Keratinocyte (primary cell): ENCODE measurements at regions not wholly inside any gene's neighbourhood (a gene's known extent, or its start where the extent isn't known, plus 50 kb on each side); places are given as distances from the start of the nearest gene placed in this dataset.

Source experiments
- DNase-seq: peaks from one replicate; pipeline ENCODE4 v3.0.0-alpha.2; 2011; ENCODE audit warnings: low read depth, missing footprints, low spot score
- FAIRE-seq: peaks from 2 replicates; lab custom pipeline; 2011; peaks lifted over from hg19 to GRCh38; lab: Jason Lieb, UNC
- H2AFZ ChIP-seq: 2 replicates; pipeline ENCODE4 v1.6.0; 2012; ENCODE audit warnings: low read length, control low read depth, inconsistent platforms; ENCODE audit not compliant: control insufficient read depth
- H3K27ac ChIP-seq: 2 replicates; pipeline ENCODE4 v1.5.1; 2011; ENCODE audit warnings: low read length; ENCODE audit not compliant: control insufficient read depth, insufficient read depth
- H3K27me3 ChIP-seq: 3 replicates; pipeline ENCODE4 v1.6.0; 2011; ENCODE audit warnings: low read length; ENCODE audit not compliant: control insufficient read depth, insufficient read depth; ENCODE audit errors: extremely low read depth
- H3K36me3 ChIP-seq, 2 experiments: 2 replicates in 1 of 2; 3 replicates in 1 of 2; pipeline ENCODE4 v1.5.1; 2011; ENCODE audit warnings: low read length in 2 of 2, mild to moderate bottlenecking in 1 of 2; ENCODE audit not compliant: control insufficient read depth in 2 of 2, insufficient read depth in 2 of 2; ENCODE audit errors: extremely low read depth in 1 of 2
- H3K4me1 ChIP-seq: 3 replicates; pipeline ENCODE4 v1.5.1; 2011; ENCODE audit warnings: low read length; ENCODE audit not compliant: control insufficient read depth, insufficient read depth; ENCODE audit errors: extremely low read depth
- H3K4me2 ChIP-seq: 3 replicates; pipeline ENCODE4 v1.6.0; 2011; ENCODE audit warnings: low read depth, low read length; ENCODE audit not compliant: control insufficient read depth, insufficient read depth; ENCODE audit errors: extremely low read depth
- H3K4me3 ChIP-seq, 3 experiments: fragments of 200-600 bp in 1 of 3; sonication (generic) in 1 of 3; 2 replicates in 2 of 3; 3 replicates in 1 of 3; pipeline ENCODE4 v1.5.1; 2011 to 2016; ENCODE audit warnings: low read length in 3 of 3, mild to moderate bottlenecking in 3 of 3, control low read depth in 2 of 3, inconsistent platforms in 1 of 3, low read depth in 1 of 3, mixed read lengths in 1 of 3, mixed run types in 1 of 3, moderate library complexity in 1 of 3; ENCODE audit not compliant: control insufficient read depth in 2 of 3, insufficient read depth in 2 of 3; ENCODE audit errors: extremely low read depth in 1 of 3
- H3K79me2 ChIP-seq: 2 replicates; pipeline ENCODE4 v1.6.0; 2012; ENCODE audit warnings: low read length; ENCODE audit not compliant: control insufficient read depth, insufficient read depth
- H3K9ac ChIP-seq: 3 replicates; pipeline ENCODE4 v1.6.0; 2011; ENCODE audit warnings: low read length; ENCODE audit not compliant: control insufficient read depth, insufficient read depth; ENCODE audit errors: extremely low read depth
- H3K9me1 ChIP-seq: 3 replicates; pipeline ENCODE4 v1.6.0; 2011; ENCODE audit warnings: low read length; ENCODE audit not compliant: control insufficient read depth, insufficient read depth; ENCODE audit errors: extremely low read depth
- H3K9me3 ChIP-seq: 2 replicates; pipeline ENCODE4 v1.5.1; 2012; ENCODE audit warnings: low read depth, low read length; ENCODE audit not compliant: control insufficient read depth
- H4K20me1 ChIP-seq: 3 replicates; pipeline ENCODE4 v1.6.0; 2011; ENCODE audit warnings: low read length; ENCODE audit not compliant: control insufficient read depth, insufficient read depth; ENCODE audit errors: extremely low read depth
- EZH2 ChIP-seq: IDR thresholded peaks from one replicate; pipeline ENCODE4 v1.6.1; 2012; ENCODE audit warnings: inconsistent platforms, mild to moderate bottlenecking, low read length, moderate library complexity
- dilution Hi-C: fragments of 300-500 bp; cut with MboI; formaldehyde crosslinking; loops from one replicate; pipeline ENCODE4 v1.7.0; 2020; ENCODE audit warnings: low sequenced_read_pairs; ENCODE audit not compliant: extremely low pct_ligation_motif_present
- TF ChIP-seq, protein P1 (sequence below), 3 experiments: IDR thresholded peaks in 1 of 3; conservative IDR thresholded peaks in 1 of 3; optimal IDR thresholded peaks in 1 of 3; 2 replicates in 2 of 3; 3 replicates in 1 of 3; pipeline versions ENCODE3 to v1.5.1; 2011; ENCODE audit warnings: low read length in 3 of 3, mild to moderate bottlenecking in 3 of 3, moderate library complexity in 2 of 3, control low read depth in 1 of 3, inconsistent platforms in 1 of 3; ENCODE audit not compliant: insufficient read depth in 2 of 3; ENCODE audit errors: extremely low read depth in 1 of 3

DNA sequence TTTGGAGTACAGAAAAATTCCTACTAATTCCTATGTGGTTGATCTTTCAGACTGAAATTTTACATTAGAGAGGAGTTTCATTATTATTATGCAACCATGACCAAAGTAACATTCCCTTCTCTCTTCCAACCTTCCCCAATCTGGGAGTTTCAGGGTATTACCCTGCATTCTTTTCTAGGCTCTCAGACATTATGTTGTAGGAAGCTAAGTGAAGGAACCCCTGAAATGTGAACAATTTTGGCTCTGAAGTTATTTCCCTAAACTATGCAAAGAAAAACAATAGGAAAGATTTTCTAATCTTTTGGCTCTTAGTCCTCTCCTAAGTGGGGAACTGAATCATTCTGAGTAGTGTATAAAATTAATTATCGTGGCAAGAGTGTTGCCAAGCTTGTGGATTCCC is 63.3 kb upstream of the ZFAND5 start:
- H3K4me1 ChIP-seq, result peaks cover 10% of the 10 kb centered on the region
- FAIRE-seq (peak; percentile 53), DNase-seq (no peak)
- no peaks in the 10 kb centered on the region for H3K9me1 ChIP-seq
- H3K9ac ChIP-seq, result no peak overlapping the region
- H3K79me2 ChIP-seq, result no peaks in the 10 kb centered on the region
- peak overlapping the region; percentile 3 for H3K4me2 ChIP-seq
- no peaks in the 10 kb centered on the region for H3K36me3 ChIP-seq
- no peak overlapping the region for H3K27ac ChIP-seq
- peak overlapping the region; percentile 52 for H2AFZ ChIP-seq
- no peaks in the 10 kb centered on the region for H3K9me3 ChIP-seq
- TF ChIP-seq, protein P1, sequence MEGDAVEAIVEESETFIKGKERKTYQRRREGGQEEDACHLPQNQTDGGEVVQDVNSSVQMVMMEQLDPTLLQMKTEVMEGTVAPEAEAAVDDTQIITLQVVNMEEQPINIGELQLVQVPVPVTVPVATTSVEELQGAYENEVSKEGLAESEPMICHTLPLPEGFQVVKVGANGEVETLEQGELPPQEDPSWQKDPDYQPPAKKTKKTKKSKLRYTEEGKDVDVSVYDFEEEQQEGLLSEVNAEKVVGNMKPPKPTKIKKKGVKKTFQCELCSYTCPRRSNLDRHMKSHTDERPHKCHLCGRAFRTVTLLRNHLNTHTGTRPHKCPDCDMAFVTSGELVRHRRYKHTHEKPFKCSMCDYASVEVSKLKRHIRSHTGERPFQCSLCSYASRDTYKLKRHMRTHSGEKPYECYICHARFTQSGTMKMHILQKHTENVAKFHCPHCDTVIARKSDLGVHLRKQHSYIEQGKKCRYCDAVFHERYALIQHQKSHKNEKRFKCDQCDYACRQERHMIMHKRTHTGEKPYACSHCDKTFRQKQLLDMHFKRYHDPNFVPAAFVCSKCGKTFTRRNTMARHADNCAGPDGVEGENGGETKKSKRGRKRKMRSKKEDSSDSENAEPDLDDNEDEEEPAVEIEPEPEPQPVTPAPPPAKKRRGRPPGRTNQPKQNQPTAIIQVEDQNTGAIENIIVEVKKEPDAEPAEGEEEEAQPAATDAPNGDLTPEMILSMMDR (optimal IDR thresholded peaks at IDR 0.05 in 1 of 3, IDR thresholded peaks at IDR 0.05 in 1 of 3, conservative IDR thresholded peaks at IDR 0.05 in 1 of 3; ENCODE audit: extremely low read depth in 1 of 3, insufficient read depth in 2 of 3, low read length in 3 of 3), result no peak
- TF ChIP-seq EZH2, result no peak
- no peaks in the 10 kb centered on the region for H3K27me3 ChIP-seq
- no peak overlapping the region for H3K4me3 ChIP-seq
- no peaks in the 10 kb centered on the region for H4K20me1 ChIP-seq
- dilution Hi-C loops, result no loop called here

DNA sequence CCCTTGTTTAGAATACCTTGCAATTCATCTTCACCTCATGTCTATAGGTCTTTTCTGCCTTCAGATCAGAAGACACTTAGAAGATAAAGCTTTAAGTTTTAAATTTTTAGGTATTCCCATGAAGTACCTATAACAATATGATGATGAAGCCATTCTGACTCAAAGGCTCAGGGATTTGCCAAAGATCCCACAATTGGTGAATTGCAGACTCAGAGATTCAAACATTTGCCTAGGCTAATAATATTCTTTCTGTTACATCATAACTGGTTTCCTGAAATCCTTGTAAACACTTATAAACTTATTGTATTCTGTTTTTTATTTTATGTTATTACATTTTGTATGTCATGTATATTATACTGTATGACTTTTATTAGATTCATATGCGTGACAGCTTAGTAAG is 62.8 kb upstream of the ZFAND5 start:
- Histone ChIP-seq H3K4me3 (no peak overlapping the region), H4K20me1 (no peaks in the 10 kb centered on the region), H3K79me2 (no peaks in the 10 kb centered on the region), H3K9me3 (no peaks in the 10 kb centered on the region), H3K9ac (no peak overlapping the region), H2AFZ (no peak overlapping the region), H3K9me1 (no peaks in the 10 kb centered on the region), H3K4me2 (no peak overlapping the region), H3K27ac (no peak overlapping the region), H3K4me1 (peaks cover 10% of the 10 kb centered on the region), H3K27me3 (no peaks in the 10 kb centered on the region), H3K36me3 (no peaks in the 10 kb centered on the region)
- TF ChIP-seq, protein P1 (optimal IDR thresholded peaks at IDR 0.05 in 1 of 3, IDR thresholded peaks at IDR 0.05 in 1 of 3, conservative IDR thresholded peaks at IDR 0.05 in 1 of 3; ENCODE audit: extremely low read depth in 1 of 3, insufficient read depth in 2 of 3, low read length in 3 of 3), result no peak
- TF ChIP-seq EZH2, result no peak
- dilution Hi-C loops, result no loop called here
- FAIRE-seq (no peak), DNase-seq (no peak)
